Lower lobe of right lung (tissue), 2 donors: ENCODE measurements at regions not wholly inside any gene's neighbourhood (a gene's known extent, or its start where the extent isn't known, plus 50 kb on each side); places are given as distances from the start of the nearest gene placed in this dataset.
A peak's percentile ranks its signal among the peaks of the same experiment; 100 is the strongest.

ENCODE experiments used
- ATAC-seq, 2 donors: fragments of 200-7000 bp; cut with Tn5 transposase; one replicate each; pipeline ENCODE4 v1.9.1; 2020 to 2022; ENCODE audit warnings: mild to moderate bottlenecking in 2 of 2, moderate library complexity in 2 of 2
- DNase-seq: peaks from one replicate; pipeline ENCODE4 v3.0.0-alpha.2; 2020
- H3K27ac ChIP-seq: fragments of 200-600 bp; one replicate; pipeline ENCODE4 v1.8.0; 2022
- H3K27me3 ChIP-seq: fragments of 200-600 bp; one replicate; pipeline ENCODE4 v1.8.0; 2022; ENCODE audit warnings: low read depth
- H3K36me3 ChIP-seq: fragments of 200-600 bp; one replicate; pipeline ENCODE4 v1.8.0; 2022; ENCODE audit warnings: mild to moderate bottlenecking
- H3K4me1 ChIP-seq: fragments of 200-600 bp; one replicate; pipeline ENCODE4 v1.8.0; 2022
- H3K4me3 ChIP-seq: fragments of 200-600 bp; one replicate; pipeline ENCODE4 v1.8.0; 2022; ENCODE audit warnings: mild to moderate bottlenecking
- H3K9me3 ChIP-seq: fragments of 200-600 bp; one replicate; pipeline ENCODE4 v1.8.0; 2022
- intact Hi-C: fragments of 100-400 bp; cut with DNase I; formaldehyde crosslinking; loops from one replicate; pipeline ENCODE4 v1.11.0; 2022
- TF ChIP-seq, protein P1 (sequence below): fragments of 200-600 bp; IDR thresholded peaks from one replicate; pipeline ENCODE4 v1.8.0; 2022; ENCODE audit warnings: antibody characterized with exemption, mild to moderate bottlenecking
- donor health status: DM: no; HTN: yes; CAD: no; lungs with severe emphysema.

DNA sequence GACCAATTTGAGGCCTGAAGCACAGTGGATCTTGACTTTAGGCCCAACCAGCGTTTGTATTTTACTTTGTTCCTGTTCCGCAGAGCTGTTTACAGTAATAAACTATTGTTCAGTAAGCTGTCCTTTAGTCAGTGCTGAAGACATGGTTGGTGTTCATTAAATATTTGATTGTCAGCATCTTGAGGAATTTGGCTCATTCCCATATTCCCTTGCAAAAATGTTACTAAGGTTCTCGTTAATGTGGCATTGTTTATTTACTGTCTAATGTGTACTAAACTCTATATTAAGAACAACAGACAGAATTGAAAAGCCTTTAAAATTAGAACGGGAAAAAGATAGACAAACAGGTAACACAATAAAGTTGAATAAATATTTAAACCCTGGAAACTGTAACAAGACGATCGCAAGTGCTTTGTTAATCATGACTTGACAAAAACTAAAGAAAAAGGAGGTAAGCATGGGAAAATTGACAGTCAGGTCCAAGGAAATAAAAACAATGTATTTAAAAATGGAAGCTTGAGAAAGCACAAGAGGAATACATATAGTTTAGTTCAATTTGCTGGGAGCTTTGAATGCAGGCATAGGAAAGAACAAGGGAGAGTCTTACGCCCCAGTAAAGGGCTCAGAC lies 1060.8 kb upstream of the CRIM1 start:
- Histone ChIP-seq H3K4me3 (no peak overlapping the region), H3K4me1 (no peaks in the 10 kb centered on the region), H3K9me3 (no peaks in the 10 kb centered on the region), H3K27ac (no peak overlapping the region), H3K36me3 (no peaks in the 10 kb centered on the region), H3K27me3 (no peaks in the 10 kb centered on the region)
- intact Hi-C loops = no loop called here
- TF ChIP-seq, protein P1, sequence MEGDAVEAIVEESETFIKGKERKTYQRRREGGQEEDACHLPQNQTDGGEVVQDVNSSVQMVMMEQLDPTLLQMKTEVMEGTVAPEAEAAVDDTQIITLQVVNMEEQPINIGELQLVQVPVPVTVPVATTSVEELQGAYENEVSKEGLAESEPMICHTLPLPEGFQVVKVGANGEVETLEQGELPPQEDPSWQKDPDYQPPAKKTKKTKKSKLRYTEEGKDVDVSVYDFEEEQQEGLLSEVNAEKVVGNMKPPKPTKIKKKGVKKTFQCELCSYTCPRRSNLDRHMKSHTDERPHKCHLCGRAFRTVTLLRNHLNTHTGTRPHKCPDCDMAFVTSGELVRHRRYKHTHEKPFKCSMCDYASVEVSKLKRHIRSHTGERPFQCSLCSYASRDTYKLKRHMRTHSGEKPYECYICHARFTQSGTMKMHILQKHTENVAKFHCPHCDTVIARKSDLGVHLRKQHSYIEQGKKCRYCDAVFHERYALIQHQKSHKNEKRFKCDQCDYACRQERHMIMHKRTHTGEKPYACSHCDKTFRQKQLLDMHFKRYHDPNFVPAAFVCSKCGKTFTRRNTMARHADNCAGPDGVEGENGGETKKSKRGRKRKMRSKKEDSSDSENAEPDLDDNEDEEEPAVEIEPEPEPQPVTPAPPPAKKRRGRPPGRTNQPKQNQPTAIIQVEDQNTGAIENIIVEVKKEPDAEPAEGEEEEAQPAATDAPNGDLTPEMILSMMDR = no peak
- no peak for ATAC-seq
- DNase-seq = no peak

DNA sequence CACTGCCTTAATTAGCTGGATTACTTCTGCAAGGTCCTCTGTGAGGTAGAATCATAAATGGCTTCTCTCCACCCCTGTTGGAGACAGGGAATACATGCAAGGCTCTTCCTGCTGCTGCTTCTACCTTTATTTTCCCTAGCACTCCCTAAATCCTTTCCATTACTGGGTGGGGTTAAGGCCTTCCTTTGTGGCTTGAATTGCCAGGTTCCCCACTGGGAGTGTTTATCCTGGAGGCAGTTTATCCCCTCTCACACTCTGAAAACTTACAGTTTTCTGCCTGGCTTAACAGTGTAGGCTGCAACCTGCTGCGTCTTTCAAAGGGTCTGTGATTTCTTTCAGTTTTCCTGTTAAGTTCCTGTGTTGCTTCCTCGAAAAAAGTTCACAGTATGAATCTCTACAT lies 1062.3 kb upstream of the CRIM1 start:
- ATAC-seq = no peak
- Histone ChIP-seq H3K9me3 (no peaks in the 10 kb centered on the region), H3K36me3 (no peaks in the 10 kb centered on the region), H3K27me3 (no peaks in the 10 kb centered on the region), H3K27ac (no peak overlapping the region), H3K4me1 (no peaks in the 10 kb centered on the region), H3K4me3 (no peak overlapping the region)
- intact Hi-C loops = no loop called here
- TF ChIP-seq, protein P1 = no peak
- no peak for DNase-seq

- H3K4me1 ChIP-seq = no peaks in the 10 kb centered on the region
- peak in 1 of 2 donors; percentile 11 for ATAC-seq
- TF ChIP-seq, protein P1 = no peak
- H3K27ac ChIP-seq = no peak overlapping the region
- no peaks in the 10 kb centered on the region for H3K9me3 ChIP-seq
- H3K4me3 ChIP-seq = no peak overlapping the region
- no peak for DNase-seq
- no peaks in the 10 kb centered on the region for H3K27me3 ChIP-seq
- H3K36me3 ChIP-seq = no peaks in the 10 kb centered on the region
- intact Hi-C loops = no loop called here
These were observed 1063.4 kb upstream of the CRIM1 start for GRCh38 chr2:35292199-35292598.

DNA sequence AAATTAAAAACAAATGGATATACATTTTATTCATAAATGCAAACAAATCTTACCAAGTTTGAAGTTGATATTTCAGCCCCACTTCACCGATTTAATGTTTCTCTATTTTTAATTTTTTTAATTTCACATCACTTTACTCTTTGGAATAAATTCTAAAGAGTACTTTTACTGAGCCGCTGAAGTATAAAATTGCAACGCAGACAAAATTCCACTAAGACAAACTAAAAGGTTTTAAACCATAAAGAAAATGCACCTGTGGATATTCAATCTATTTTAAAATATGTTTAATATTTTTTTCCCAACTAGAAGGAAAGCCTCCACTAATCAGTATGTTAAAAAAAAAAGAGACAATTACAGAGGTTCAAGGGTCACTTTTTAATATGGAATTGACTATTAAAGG lies 1073.9 kb upstream of the CRIM1 start:
- intact Hi-C loops = no loop called here

GRCh38 chr2:35255826-35256225 lies 1099.8 kb upstream of the CRIM1 start:
- intact Hi-C loops = no loop called here
- no peaks in the 10 kb centered on the region for H3K4me1 ChIP-seq
- no peaks in the 10 kb centered on the region for H3K36me3 ChIP-seq
- H3K27ac ChIP-seq = no peak overlapping the region
- no peaks in the 10 kb centered on the region for H3K27me3 ChIP-seq
- no peaks in the 10 kb centered on the region for H3K9me3 ChIP-seq
- DNase-seq (no peak), ATAC-seq (no peak)
- TF ChIP-seq, protein P1 = no peak
- H3K4me3 ChIP-seq = no peak overlapping the region

More for the DNA sequence above, 1073.9 kb upstream of the CRIM1 start:
- H3K36me3 ChIP-seq = no peaks in the 10 kb centered on the region
- no peak overlapping the region for H3K27ac ChIP-seq
- no peaks in the 10 kb centered on the region for H3K27me3 ChIP-seq
- TF ChIP-seq, protein P1 = no peak
- no peak overlapping the region for H3K4me3 ChIP-seq
- no peak for DNase-seq
- no peaks in the 10 kb centered on the region for H3K9me3 ChIP-seq
- no peak for ATAC-seq
- H3K4me1 ChIP-seq = no peaks in the 10 kb centered on the region

DNA sequence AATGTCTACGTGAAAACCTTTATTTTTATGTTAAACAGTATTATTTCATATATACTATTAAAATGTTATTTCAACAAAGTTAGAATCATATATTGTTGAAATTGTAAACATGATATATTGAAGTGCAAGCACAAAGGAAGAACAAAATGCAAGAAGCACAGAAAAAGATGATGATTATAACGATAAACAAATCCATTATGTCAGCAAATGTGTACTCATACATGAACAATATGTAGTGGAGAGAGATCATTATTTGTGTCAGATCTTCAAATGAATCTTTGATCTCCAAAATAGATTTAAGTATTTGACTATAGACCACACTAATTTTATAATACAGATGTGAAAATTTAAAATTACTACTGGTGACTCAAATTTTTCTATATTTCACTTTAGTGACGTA lies 1104.4 kb upstream of the CRIM1 start:
- DNase-seq (no peak), ATAC-seq (no peak)
- intact Hi-C loops = no loop called here
- H3K27me3 ChIP-seq = no peaks in the 10 kb centered on the region
- H3K9me3 ChIP-seq = no peaks in the 10 kb centered on the region
- no peak overlapping the region for H3K4me3 ChIP-seq
- H3K4me1 ChIP-seq = no peaks in the 10 kb centered on the region
- no peaks in the 10 kb centered on the region for H3K36me3 ChIP-seq
- H3K27ac ChIP-seq = no peak overlapping the region
- TF ChIP-seq, protein P1 = no peak
